ENCODE measurements at regions not wholly inside any gene's neighbourhood (a gene's known extent, or its start where the extent isn't known, plus 50 kb on each side); places are given as distances from the start of the nearest gene placed in this dataset.
"Not testable (repeated sequence)": the region's sequence is repeated elsewhere in the genome, so short reads cannot be mapped to it uniquely, and the experiment has no call there.

- H3K36me3 ChIP-seq (ENCODE audit: control insufficient read depth in 2 of 2, extremely low read depth in 1 of 2, insufficient read depth in 2 of 2, low read length in 2 of 2); H3K9ac ChIP-seq (replicated peaks; ENCODE audit: extremely low read depth, insufficient read depth, low read length); H2AFZ ChIP-seq (ENCODE audit: low read depth, low read length); H3K4me3 ChIP-seq (replicated peaks in 1 of 3; ENCODE audit: insufficient read depth in 1 of 3, low read depth in 1 of 3, low read length in 3 of 3); DNase-seq (ENCODE audit: low read depth, low spot score); H3K4me1 ChIP-seq (ENCODE audit: control insufficient read depth, extremely low read depth, insufficient read depth, low read length); H3K9me1 ChIP-seq (replicated peaks; ENCODE audit: control insufficient read depth, extremely low read depth, insufficient read depth, low read length); H4K20me1 ChIP-seq (replicated peaks; ENCODE audit: control insufficient read depth, extremely low read depth, insufficient read depth, low read length); dilution Hi-C loops (cut with MboI; ENCODE audit: extremely low pct_ligation_motif_present, low sequenced_read_pairs); H3K79me2 ChIP-seq (ENCODE audit: control insufficient read depth, insufficient read depth, low read length); H3K27me3 ChIP-seq (ENCODE audit: control insufficient read depth in 2 of 2, insufficient read depth in 2 of 2, low read length in 2 of 2); intact Hi-C loops (cut with micrococcal nuclease); H3K4me2 ChIP-seq (ENCODE audit: insufficient read depth, low read length); POLR2A ChIA-PET; FAIRE-seq; H3K27ac ChIP-seq (ENCODE audit: insufficient read depth, low read depth, low read length); BruUV-seq (replicated peaks); H3K9me3 ChIP-seq (replicated peaks; ENCODE audit: control insufficient read depth, insufficient read depth, low read length): not testable (repeated sequence)
- CTCF ChIA-PET = interaction anchor here (1.5 kb wide), 1 partner anchor 10 kb away, joined by 6 read pairs; no protein-coding TSS in a partner anchor
Measured at GRCh38 chr21:23926430-23926829, 1680.9 kb downstream of the MRPL39 start.

- BruUV-seq (replicated peaks) = no TSS peak
- dilution Hi-C loops (cut with MboI; ENCODE audit: extremely low pct_ligation_motif_present, low sequenced_read_pairs) = no loop called here
- no peak for FAIRE-seq
Measured at GRCh38 chr21:23921670-23922418, 1685.4 kb downstream of the MRPL39 start.

More at GRCh38 chr21:23921670-23922418, 1685.4 kb downstream of the MRPL39 start:
- DNase-seq (ENCODE audit: low read depth, low spot score) = no peak
- H3K4me3 ChIP-seq (replicated peaks in 1 of 3; ENCODE audit: insufficient read depth in 1 of 3, low read depth in 1 of 3, low read length in 3 of 3) = no peak overlapping the region
- H3K9ac ChIP-seq (replicated peaks; ENCODE audit: extremely low read depth, insufficient read depth, low read length) = no peak overlapping the region
- ChIA-PET CTCF (interaction anchor here (0.8 kb wide), 1 partner anchor 9 kb away, joined by 3 read pairs; no protein-coding TSS in a partner anchor), POLR2A (no interaction called here)
- H3K27me3 ChIP-seq (ENCODE audit: control insufficient read depth in 2 of 2, insufficient read depth in 2 of 2, low read length in 2 of 2) = no peaks in the 10 kb centered on the region
- H3K36me3 ChIP-seq (ENCODE audit: control insufficient read depth in 2 of 2, extremely low read depth in 1 of 2, insufficient read depth in 2 of 2, low read length in 2 of 2) = no peaks in the 10 kb centered on the region
- H3K9me1 ChIP-seq (replicated peaks; ENCODE audit: control insufficient read depth, extremely low read depth, insufficient read depth, low read length) = no peaks in the 10 kb centered on the region
- TF ChIP-seq POLR2A (IDR thresholded peaks at IDR 0.05; ENCODE audit: low read depth, low read length) = no peak
- no peak for TF ChIP-seq POLR2AphosphoS5 (IDR thresholded peaks at IDR 0.05; ENCODE audit: insufficient read depth, low read depth, low read length)
- no peak for TF ChIP-seq EZH2 (IDR thresholded peaks at IDR 0.05; ENCODE audit: borderline replicate concordance, low read depth, low read length, severe bottlenecking)
- no peak for TF ChIP-seq GATA2 (IDR thresholded peaks at IDR 0.05; ENCODE audit: insufficient read depth, insufficient read length, low read depth, low read length)
- H3K79me2 ChIP-seq (ENCODE audit: control insufficient read depth, insufficient read depth, low read length) = no peaks in the 10 kb centered on the region
- no peaks in the 10 kb centered on the region for H4K20me1 ChIP-seq (replicated peaks; ENCODE audit: control insufficient read depth, extremely low read depth, insufficient read depth, low read length)
- no peaks in the 10 kb centered on the region for H3K9me3 ChIP-seq (replicated peaks; ENCODE audit: control insufficient read depth, insufficient read depth, low read length)
- intact Hi-C loops (cut with micrococcal nuclease) = no loop called here
- H3K4me2 ChIP-seq (ENCODE audit: insufficient read depth, low read length) = no peak overlapping the region
- H3K27ac ChIP-seq (ENCODE audit: insufficient read depth, low read depth, low read length) = no peak overlapping the region
- no peaks in the 10 kb centered on the region for H3K4me1 ChIP-seq (ENCODE audit: control insufficient read depth, extremely low read depth, insufficient read depth, low read length)
- H2AFZ ChIP-seq (ENCODE audit: low read depth, low read length) = no peak overlapping the region

All from endothelial cell of umbilical vein (primary cell).